GM19239 (cell line): ENCODE measurements at regions not wholly inside any gene's neighbourhood (a gene's known extent, or its start where the extent isn't known, plus 50 kb on each side); places are given as distances from the start of the nearest gene placed in this dataset.
A peak's percentile ranks its signal among the peaks of the same experiment; 100 is the strongest.

Source experiments
- DNase-seq: peaks from one replicate; pipeline ENCODE4 v3.0.0; 2011; ENCODE audit warnings: low spot score; ENCODE audit not compliant: insufficient read length
- FAIRE-seq: peaks from 2 replicates; lab custom pipeline; 2011; peaks lifted over from hg19 to GRCh38; lab: Jason Lieb, UNC

DNA sequence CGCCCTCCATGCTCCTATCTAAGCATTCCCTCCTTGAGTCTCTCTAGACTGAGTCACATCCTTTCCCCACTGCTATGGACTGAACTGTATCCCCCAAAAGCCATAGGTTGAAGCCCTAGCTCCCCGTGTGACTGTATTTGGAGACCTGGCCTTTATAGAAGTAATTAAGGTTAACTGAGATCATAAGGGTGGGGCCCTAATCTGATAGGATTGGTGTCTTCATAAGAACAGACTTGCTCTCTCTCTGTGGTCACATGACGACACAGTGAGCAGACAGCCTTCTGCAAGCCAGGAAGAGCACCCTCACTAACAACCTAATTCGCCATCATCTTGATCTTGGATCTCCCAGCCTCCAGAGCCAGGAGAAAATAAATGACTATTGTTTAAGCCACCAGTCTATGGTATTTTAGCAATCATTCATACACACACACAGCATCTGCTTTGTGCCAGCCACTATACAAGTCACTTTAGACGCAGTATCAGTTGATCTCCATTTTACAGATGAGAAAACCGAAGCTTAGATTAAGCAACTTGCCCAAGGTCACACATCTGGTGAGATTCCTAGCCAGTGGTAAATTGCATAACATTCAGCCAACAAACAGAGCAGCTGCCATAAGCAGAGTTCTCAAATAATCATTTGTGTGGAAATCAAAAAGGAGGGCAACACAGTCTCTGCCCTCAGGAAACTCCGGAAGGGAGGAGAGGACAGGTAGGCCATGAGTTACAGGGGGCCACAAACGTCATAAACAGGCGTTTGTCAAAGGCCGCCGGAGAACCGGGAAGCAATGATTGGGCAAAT is 66.3 kb upstream of the HES1 start:
- DNase-seq (no peak), FAIRE-seq (no peak)

DNA sequence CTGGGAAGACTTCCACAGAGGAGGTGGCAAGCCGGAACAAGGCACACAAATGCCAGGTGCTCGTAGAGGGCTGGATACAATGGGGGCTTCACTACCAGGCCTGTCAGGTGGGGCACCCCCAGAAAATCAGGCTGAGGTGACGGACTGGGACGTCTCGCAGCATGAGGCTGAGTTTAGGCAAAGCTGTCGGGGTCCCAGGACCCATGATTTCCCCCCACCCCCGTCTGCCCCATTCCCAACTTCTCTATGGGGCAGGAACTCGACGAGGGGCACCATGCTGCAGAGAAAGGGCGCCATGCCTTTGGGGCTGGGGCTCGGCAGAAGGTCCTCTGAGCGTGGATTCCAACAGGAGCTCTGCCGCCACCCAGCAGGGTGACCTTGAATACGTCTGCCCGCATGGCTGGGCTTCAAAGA is 65.7 kb upstream of the HES1 start:
- no peak for FAIRE-seq
- DNase-seq, result no peak

DNA sequence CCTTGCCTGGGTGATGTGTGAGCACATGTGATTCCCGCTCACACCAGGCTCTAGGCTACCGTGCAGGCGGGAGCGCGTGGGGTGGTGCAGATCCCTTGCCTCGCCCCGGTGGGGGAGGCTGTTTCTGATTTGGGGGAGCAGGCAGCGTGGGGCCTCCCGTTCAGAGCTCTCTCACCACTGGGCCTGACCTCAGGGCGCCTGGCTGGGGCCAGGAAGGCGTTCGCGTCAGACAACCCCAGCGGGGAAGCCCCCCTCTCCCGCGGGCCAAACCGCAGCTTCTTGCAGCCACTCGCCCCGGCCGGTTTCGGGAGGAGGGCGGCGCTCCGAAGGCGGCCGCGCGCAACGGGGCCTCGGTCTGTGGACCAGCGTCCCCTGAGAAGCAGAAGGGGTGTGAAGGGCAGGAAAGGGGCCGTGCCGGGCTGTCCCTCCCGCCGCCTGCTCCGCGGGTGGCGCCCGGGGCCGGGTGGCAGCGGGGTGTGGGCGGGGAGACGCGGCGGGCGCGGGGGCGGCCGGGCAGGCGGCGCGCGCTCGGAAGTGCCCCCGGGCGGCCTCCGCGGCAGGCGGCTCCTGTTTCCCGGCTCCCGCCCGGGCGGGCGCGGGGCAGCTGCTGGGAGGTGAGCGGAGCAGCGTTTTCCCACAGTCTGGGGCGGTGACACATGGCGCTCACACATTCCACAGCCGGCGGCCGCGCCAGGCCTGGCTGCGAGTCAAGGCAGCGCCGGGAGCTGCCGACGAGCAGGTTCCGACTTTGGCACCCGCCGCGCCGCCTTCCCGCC is 65.1 kb upstream of the HES1 start:
- peak; percentile 98 for DNase-seq
- peak; percentile 49 for FAIRE-seq

DNA sequence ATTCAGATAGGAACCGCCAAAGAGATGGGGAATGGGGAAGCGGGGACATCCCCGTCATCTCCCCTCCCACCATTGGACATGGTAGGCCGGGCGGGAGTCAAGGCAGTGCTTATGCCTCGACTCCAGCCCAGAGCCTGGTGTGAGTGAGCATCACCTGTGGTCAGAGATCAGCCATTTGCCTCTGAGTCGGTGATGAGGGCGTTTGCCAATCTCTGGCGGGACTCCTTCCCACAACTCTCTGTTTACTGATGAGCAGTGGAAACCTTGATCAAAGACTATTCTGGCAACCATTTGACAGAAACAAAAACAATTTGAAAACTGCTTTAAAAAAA is 63.9 kb upstream of the HES1 start:
- no peak for FAIRE-seq
- no peak for DNase-seq

DNA sequence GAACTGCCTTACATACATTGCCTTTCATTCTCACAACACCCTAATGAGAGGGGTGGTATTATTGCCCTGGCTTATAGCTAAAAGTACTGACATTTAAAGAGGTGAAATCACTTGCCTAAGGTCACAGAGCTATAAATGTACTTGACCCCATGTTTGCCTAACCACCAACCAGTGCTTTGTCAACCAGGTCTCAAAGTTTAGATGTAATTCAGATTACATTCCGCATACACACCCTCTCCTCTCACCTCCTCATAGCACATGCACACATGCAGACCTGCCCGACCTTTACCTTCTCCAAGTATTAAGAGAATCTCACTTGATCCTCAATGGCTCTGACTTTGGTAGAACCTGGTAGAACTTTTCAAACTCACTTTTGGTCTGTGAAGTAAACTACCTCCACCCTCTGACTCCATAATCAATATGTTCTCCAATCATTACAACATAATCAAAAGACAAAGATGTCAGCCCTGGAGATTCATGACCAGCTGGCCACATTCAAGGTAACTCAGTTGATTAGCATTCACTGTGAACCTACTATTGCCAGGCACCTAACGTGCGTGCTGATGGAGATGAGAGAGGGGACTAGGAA is 63.2 kb upstream of the HES1 start:
- no peak for DNase-seq
- FAIRE-seq, result no peak

DNA sequence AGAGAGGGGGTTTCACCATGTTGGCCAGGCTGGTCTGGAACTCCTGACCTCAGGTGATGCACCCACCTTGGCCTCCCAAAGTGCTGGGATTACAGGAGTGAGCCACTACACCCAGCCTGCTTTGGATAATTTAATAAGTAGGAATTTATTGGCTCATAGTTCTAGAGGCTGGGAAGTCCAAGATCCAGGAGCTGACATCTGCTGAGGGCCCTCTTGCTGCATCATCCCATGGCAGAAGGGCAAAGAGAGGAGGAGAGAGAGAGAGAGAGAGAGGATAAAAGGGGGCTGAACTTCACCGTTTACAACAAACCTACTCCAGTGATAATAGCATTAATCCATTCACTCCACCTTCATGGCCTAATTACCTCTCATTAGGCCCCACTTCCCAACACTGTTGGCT is 62.0 kb upstream of the HES1 start:
- DNase-seq (no peak), FAIRE-seq (no peak)

DNA sequence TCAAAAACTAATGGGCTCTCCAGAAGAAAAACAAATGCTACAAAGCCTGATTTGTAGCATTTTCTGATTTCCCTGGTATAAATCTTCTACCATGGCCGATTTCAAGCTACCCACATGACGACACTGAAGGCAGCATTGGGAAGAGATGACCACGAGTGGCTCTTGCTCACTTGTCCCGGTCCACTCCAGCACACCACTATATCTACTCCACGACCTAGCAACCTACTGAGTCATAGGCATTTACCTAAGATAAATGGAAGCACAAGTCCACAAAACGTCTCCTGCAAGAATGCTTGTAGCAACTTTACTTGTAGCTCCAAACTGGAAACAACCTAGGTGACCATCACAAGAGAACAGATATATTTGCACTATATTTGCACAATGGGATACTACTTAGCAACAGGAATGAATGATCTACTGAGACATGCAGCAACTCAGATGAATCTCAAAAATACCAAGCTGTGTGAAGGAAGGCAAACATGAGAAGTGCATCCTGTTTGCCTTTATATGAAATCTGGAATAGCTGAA is 60.8 kb upstream of the HES1 start:
- no peak for DNase-seq
- no peak for FAIRE-seq

DNA sequence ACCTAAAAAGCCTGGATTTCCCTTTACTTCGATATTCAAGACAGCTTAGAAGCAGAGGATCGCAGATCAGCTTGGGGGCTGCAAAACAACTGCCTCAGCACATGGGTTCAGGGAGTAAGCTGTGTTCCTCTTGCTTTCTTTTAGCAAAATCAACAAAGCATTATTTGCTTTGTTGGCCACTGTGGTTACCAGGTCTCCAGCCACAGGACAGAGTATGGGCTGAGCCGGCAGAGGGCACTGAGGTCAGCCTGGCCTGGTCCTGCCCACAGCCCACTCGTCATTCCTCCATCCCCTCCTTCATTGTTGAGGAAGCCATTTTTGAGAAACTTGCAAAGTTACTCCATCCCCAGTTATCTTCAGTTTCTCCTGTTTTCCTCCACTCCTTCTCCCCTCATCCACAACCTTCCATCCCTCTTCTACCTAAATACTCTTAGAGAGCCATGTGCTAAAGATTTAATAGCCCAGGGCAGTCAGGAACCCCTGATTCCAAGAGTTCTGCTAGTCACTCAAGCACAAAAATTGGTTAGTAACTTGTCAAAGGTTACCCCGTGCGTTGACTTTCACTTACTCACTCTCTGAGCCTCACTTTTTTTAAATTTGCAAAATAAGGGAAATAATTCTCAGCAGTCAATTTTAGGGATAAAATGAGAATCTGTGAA is 60.0 kb upstream of the HES1 start:
- DNase-seq (no peak), FAIRE-seq (no peak)

DNA sequence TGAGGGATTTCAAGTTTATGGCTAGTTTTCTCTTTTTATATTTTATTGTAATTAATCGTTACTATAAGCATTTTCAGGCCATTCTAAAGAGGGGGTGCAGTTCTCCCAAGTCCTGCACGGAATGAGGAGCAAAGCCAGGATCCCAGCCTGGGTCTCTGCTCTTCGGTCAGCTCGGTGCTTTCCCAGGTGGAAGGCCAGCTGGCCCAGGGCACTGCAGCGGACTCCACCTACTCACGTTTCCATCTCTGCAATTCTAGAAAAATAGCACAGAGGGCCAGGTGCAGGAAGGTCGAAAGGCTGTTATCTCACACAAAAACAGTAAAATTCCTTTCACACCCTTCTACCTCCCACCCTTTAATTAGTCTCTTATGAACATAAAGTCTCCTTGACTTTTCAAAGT is 59.5 kb upstream of the HES1 start:
- no peak for FAIRE-seq
- no peak for DNase-seq

DNA sequence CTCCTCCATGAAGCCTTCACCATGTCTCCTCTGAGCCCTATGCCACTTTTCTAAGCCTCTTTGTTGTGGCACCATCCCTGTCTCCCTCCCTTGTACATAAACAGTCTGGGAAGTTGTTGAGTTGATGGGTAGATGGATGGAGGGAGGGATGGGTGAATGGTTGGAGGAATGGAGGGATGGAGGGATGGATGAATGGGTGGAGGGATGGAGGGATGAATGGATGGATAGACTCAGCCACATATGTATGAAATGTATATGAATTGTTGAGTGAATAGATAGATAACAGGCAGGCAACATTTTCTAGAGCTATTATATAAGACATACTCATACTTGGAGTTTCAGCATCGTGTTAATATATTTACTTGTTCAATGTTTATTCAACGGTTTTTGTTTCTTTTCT is 58.3 kb upstream of the HES1 start:
- no peak for DNase-seq
- no peak for FAIRE-seq

DNA sequence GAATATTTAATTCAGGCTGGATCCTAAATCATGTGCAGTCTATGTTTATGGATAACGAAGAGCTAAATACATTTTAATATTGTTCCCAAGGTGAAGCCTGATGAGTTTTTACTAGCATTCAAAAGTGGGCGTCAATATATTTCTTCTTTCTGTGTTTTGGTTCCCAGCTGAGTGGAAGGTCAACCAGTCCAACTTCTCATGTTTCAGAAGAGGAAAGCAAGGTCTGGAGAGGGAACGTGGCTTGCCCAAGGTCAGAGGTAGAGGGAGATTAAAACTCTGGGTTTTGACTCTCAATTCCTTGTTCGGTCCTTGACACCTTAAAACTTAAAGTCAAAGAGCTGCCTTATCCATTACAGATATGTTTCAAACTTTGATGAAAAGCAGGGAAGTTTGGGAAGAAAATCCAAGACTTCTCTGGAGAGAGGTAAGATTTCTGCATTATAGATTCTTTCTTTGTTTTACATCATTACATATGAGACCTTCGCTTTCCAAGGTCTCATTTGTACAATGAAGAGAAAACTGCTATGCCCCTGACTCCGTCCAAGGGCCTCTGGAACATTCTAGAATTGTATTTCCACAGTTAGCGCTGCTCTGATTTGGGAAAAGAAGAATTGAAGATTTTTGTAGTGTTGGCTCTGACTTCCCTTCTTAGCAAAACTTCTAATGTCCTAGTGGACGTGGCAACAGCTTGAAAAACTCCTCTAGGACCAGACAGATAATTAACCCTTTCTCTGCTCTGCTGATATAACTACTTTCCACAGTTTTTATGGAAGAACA is 57.7 kb upstream of the HES1 start:
- DNase-seq (no peak), FAIRE-seq (no peak)

DNA sequence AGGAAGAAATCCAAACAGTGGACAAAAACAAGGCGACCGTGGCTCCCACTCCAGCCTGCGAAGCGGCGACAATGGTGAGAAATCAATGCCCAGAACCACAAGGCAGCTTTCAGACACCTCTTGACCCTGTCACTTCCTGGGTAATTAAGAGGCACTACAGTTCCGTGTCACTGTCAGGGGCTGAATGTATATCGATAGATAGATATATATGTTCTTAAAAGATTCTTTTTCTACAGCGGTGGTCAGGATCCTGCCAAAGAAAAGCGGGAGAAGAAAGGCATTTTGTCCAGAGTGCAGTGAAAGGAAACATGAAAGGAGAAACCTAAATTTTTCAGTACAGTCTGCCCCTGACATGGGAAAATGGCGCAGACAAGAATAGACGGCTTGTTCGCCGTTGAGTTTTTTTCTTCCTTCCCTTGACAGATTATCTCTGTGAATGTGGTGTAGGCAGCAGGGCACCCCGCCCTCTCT is 56.2 kb upstream of the HES1 start:
- DNase-seq (no peak), FAIRE-seq (no peak)

DNA sequence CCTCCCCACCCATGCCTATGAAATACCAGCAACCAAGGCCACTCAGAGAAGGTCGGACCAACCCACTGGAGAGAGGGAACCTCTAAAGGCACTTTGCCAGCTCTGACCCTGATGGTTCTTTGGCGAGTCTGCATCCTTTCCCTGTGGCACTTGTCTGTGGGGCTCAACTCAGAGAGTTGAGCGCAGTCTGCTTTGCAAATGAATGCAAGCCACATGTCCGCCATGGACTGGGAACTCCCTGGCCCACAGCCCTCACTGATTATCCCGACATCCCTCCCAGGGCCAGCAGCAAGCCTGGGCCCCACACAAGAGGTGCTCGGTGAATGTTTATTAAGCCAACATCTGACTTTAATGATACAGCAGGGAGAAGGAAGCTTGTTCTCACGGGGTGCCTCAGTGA is 55.5 kb upstream of the HES1 start:
- FAIRE-seq, result no peak

DNA sequence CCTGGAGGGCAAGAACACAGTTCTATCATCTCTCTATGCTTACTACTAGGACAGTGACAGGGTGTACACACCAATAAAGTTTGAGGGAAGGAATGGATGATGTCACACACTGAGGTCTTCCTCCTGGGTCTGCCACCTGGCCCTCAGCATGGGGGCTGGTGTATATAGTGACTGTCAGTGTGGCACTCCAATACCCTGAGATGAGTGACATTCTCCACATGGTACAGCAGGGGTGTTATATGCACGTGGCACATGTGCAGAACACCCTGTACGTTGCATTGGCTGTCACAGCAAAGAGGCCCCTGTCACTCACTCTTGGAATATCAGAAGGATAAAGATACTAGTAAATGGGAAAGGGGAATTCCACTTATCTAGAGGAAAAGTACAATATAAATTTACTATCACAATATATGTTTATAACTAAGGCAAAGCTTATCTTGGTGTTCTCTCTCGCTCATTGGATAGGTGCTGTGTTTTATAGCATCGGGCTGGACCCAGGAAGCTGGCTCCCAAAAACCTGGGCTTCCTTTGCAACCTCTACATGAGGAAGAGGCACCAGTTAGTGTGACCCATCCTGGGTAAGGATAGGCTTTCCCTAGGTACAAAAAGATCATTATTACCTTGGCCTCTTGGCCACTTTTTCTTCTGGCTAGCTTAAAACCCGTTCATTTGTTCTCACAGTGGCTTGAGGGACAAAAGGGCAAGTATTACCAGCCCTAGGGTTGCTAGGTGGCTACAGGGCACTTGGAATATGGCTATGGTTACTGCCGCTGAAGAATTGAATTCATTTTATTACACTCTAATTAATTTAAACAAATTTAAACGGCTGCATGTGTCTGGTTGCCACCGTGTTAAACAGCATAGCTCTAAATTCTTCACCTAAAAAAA is 54.8 kb upstream of the HES1 start:
- DNase-seq (no peak), FAIRE-seq (no peak)

More for the DNA sequence above, 55.5 kb upstream of the HES1 start:
- no peak for DNase-seq

DNA sequence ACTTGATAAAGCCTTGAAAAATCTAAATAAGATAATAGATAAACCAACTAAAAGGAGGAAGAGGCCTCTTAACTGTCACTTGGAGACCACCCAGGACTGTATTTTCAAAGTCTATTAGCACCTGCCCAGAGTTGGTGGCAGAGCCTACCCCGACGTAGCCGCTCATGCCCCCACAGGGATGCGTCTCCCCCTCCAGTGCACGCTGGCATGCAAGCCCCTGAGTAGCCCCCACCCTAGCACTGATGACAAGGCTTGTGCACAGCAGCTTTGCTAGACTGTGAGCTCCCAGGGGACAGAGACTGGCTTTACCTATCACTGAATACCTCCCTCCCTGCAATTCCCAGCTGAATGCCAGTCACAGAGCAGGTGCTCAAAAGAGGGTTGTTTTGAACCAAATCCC is 54.1 kb upstream of the HES1 start:
- DNase-seq (no peak), FAIRE-seq (no peak)

DNA sequence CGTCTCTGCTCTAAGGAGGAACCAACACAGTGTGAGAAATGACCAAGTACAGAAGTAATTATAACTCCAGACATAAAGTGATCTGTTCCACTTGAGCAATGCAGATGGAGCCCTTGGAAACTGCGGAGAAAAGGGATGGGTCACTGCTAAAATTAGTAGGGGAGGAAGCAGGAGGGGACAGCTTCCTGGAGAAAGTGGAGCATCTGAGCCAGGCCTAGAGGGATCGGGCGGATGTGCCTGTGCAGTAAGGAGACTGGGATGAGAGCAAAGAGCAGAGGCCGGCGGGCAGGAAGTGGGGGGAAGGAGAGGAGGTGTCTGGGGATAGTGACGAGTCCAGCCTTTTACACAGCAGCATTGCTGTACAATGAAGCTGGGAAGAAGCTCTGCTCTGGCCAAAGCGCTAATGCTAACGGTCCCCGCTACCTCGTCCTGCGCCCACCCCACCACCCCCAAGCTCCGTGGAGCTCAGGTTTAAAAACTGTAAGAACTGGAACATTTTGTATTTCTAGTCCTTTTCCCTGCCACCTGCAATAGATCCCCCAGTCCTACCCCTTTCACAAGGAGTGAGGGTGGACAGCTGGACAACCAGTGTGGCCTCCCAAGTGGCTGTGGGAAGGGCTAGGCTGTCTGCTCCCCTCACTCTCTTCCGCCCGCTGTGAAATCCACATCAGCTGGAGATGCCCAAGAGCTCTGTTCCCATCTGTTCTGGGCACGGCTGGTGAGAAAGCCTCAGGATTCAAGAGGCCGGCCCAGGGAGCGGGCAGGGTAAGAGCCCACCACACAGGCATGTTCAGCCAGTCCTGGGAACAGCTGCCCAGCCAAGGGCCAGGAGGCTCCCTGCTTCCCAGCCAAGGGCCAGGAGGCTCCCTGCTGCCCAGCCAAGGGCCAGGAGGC is 53.0 kb upstream of the HES1 start:
- FAIRE-seq (no peak), DNase-seq (no peak)

DNA sequence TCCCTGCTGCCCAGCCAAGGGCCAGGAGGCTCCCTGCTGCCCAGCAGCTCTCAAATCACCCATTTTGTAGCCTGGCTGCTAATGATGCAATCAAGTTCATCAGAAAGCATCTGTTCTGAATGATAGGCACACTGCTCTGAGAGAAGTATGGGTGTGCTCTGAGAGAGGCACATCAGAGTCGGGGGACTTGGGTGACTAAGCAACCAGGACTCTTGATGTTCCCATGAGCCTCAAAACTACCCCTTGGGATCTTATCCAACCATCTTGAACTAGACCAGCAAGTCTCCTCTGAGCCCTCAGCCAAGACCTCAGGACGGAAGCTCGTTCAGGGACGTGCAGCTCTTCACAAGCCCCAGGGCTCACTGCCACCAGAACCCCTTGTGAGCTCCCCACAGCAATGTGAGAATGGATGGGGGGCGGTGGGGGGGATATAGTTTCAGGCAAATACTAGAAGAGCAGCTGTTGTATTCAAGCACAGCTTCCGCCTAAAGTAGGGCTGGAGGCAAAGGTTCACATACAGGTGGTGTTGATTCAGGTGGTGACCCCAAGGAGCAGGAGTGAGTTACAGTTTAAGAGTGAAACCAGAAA is 52.2 kb upstream of the HES1 start:
- no peak for DNase-seq
- FAIRE-seq, result no peak

DNA sequence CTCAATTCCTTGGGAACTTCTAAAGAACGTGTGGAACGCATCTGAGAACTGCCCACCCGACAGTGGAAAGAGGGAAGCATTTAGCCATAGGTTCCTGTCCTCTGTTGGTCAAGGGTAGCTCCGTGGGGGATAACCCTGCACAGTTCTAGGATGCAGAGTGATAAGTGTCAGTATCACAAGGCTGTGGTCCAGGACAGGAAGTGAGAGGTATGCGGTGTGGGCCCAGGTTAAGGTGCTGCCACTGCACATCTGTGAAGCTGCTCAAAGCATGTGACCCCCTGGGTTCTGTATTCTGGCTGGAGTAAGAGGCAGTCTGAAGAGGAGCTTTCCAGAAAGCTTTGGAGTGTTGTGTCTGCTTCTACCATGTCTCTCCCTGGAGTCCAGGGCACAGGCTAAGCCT is 51.7 kb upstream of the HES1 start:
- DNase-seq (peak; percentile 58), FAIRE-seq (peak; percentile 54)
